HCT116 (cell line): ENCODE measurements at regions not wholly inside any gene's neighbourhood (a gene's known extent, or its start where the extent isn't known, plus 50 kb on each side); places are given as distances from the start of the nearest gene placed in this dataset.

ENCODE experiments used
- ATAC-seq: fragments of 200-7000 bp; cut with Tn5 transposase; 2 replicates; pipeline ENCODE4 v1.9.1; 2020; ENCODE audit warnings: mild to moderate bottlenecking, moderate library complexity
- BruUV-seq: library from RNA; stranded (reverse); fragments of 400-500 nt; replicated peaks from 2 replicates; lab custom pipeline; 2021; lab: Mats Ljungman, UMichigan
- CTCF ChIA-PET: fragments of 300-600 bp; sonication (Branson Sonifier 250); formaldehyde crosslinking; loops from one replicate; lab custom pipeline; 2021; ENCODE audit warnings: antibody characterized with exemption; lab: Charles Lee
- POLR2A ChIA-PET: fragments of 300-600, 350-600 bp; sonication (Branson Sonifier 250); formaldehyde crosslinking; loops from one replicate; lab custom pipeline; 2021; ENCODE audit warnings: antibody characterized with exemption; lab: Charles Lee
- RAD21 ChIA-PET, 2 experiments: fragments of 300-600 bp; sonication (Branson Sonifier 250); formaldehyde crosslinking; loops; one replicate each; lab custom pipeline; 2023; ENCODE audit warnings: low total read pairs in 2 of 2; ENCODE audit not compliant: uncharacterized antibody in 2 of 2, unreplicated experiment in 2 of 2, low non-redundant PET in 1 of 2; lab: Charles Lee
- DNase-seq: peaks from one replicate; pipeline ENCODE4 v3.0.0-alpha.2; 2010; ENCODE audit warnings: low read depth, low spot score
- H2AFZ ChIP-seq: fragments of 200-600 bp; shearing (Covaris generic), sonication (generic); 2 replicates; pipeline ENCODE4 v1.6.1; 2017; ENCODE audit warnings: low read depth, mixed run types, mixed read lengths, antibody characterized with exemption, low read length; ENCODE audit not compliant: poor library complexity, severe bottlenecking
- H3K27ac ChIP-seq: 2 replicates; pipeline ENCODE4 v1.5.1; 2012; ENCODE audit warnings: low read depth, low read length
- H3K27me3 ChIP-seq: fragments of 200-600 bp; sonication (generic); 2 replicates; pipeline ENCODE4 v1.6.1; 2016; ENCODE audit warnings: mixed run types, low read length, mixed read lengths; ENCODE audit not compliant: insufficient read depth
- H3K36me3 ChIP-seq, 2 experiments: fragments of 200-500 bp in 1 of 2; fragments of 200-600 bp in 1 of 2; sonication (Bioruptor generic) in 1 of 2; sonication (generic) in 1 of 2; 2 replicates each; pipeline versions ENCODE4 v1.5.1 to v1.6.1; 2014 to 2016; ENCODE audit warnings: low read length in 2 of 2, inconsistent platforms in 1 of 2, mixed read lengths in 1 of 2, mixed run types in 1 of 2; ENCODE audit not compliant: insufficient read depth in 2 of 2, control insufficient read depth in 1 of 2
- H3K4me1 ChIP-seq, 2 experiments: fragments of 200-600 bp in 1 of 2; sonication (generic) in 1 of 2; 2 replicates each; pipeline versions ENCODE4 v1.5.1 to v1.6.1; 2012 to 2017; ENCODE audit warnings: low read length in 2 of 2, inconsistent platforms in 1 of 2, mild to moderate bottlenecking in 1 of 2, mixed read lengths in 1 of 2, mixed run types in 1 of 2, moderate library complexity in 1 of 2; ENCODE audit not compliant: insufficient read depth in 2 of 2, control insufficient read depth in 1 of 2
- H3K4me2 ChIP-seq: fragments of 200-600 bp; sonication (generic); 2 replicates; pipeline ENCODE4 v1.6.1; 2017; ENCODE audit warnings: mixed run types, low read length, mixed read lengths
- H3K4me3 ChIP-seq, 2 experiments: fragments of 200-600 bp in 1 of 2; sonication (generic) in 1 of 2; replicated peaks in 1 of 2; 2 replicates each; pipeline ENCODE4 v1.5.1; 2011 to 2016; ENCODE audit warnings: low read length in 2 of 2, control low read depth in 1 of 2, low read depth in 1 of 2, mild to moderate bottlenecking in 1 of 2, mixed read lengths in 1 of 2, mixed run types in 1 of 2
- H3K79me2 ChIP-seq: fragments of 200-600 bp; sonication (generic); 2 replicates; pipeline ENCODE4 v1.6.1; 2017; ENCODE audit warnings: mild to moderate bottlenecking, mixed run types, low read length, moderate library complexity, mixed read lengths; ENCODE audit not compliant: insufficient read depth
- H3K9ac ChIP-seq: fragments of 200-600 bp; sonication (generic); 2 replicates; pipeline ENCODE4 v1.6.1; 2016; ENCODE audit warnings: low read length, mixed read lengths
- H3K9me2 ChIP-seq: fragments of 200-600 bp; sonication (generic), shearing (Covaris generic); 2 replicates; pipeline ENCODE4 v1.6.1; 2017; ENCODE audit warnings: mixed run types, mild to moderate bottlenecking, moderate library complexity; ENCODE audit not compliant: insufficient read depth
- H3K9me3 ChIP-seq, 2 experiments: fragments of 200-500 bp in 1 of 2; fragments of 200-600 bp in 1 of 2; sonication (Bioruptor generic) in 1 of 2; sonication (generic) in 1 of 2; 2 replicates each; pipeline ENCODE4 v1.6.1; 2014 to 2017; ENCODE audit warnings: low read length in 2 of 2, mixed read lengths in 2 of 2, inconsistent platforms in 1 of 2, low read depth in 1 of 2, mild to moderate bottlenecking in 1 of 2, mixed run types in 1 of 2, moderate library complexity in 1 of 2; ENCODE audit not compliant: control insufficient read depth in 1 of 2, insufficient read depth in 1 of 2
- H4K20me1 ChIP-seq: fragments of 200-600 bp; sonication (generic), shearing (Covaris generic); 2 replicates; pipeline ENCODE4 v1.6.1; 2017; ENCODE audit warnings: mixed run types, mild to moderate bottlenecking, moderate library complexity; ENCODE audit not compliant: insufficient read depth
- EGR1 ChIP-seq: IDR thresholded peaks from 2 replicates; pipeline ENCODE4 v1.6.1; 2012; ENCODE audit warnings: low read depth
- FOSL1 ChIP-seq: IDR thresholded peaks from 2 replicates; pipeline ENCODE4 v1.6.1; 2012; ENCODE audit warnings: low read depth
- JUND ChIP-seq: IDR thresholded peaks from 2 replicates; pipeline ENCODE4 v1.6.1; 2012
- RAD21 ChIP-seq: IDR thresholded peaks from 2 replicates; pipeline ENCODE4 v1.6.1; 2012; ENCODE audit warnings: low read depth, mild to moderate bottlenecking
- REST ChIP-seq: IDR thresholded peaks from 2 replicates; pipeline ENCODE4 v1.6.1; 2012; ENCODE audit warnings: low read depth
- SIN3A ChIP-seq: IDR thresholded peaks from 2 replicates; pipeline ENCODE4 v1.6.1; 2012; ENCODE audit warnings: low read depth
- YY1 ChIP-seq: IDR thresholded peaks from 2 replicates; pipeline ENCODE4 v1.6.1; 2011; ENCODE audit warnings: low read length, low read depth, moderate library complexity, mild to moderate bottlenecking; ENCODE audit not compliant: insufficient replicate concordance; ENCODE audit errors: extremely low read depth
- ZFX ChIP-seq: fragments of 450-650 bp; IDR thresholded peaks from 2 replicates; pipeline ENCODE4 v1.6.1; 2017
- intact Hi-C: fragments of 100-400 bp; cut with micrococcal nuclease; formaldehyde crosslinking; loops from 2 replicates; pipeline ENCODE4 v1.10.0; 2022

GRCh38 chr2:189268763-189269162, 89.2 kb upstream of the COL5A2 start:
- Histone ChIP-seq H3K27ac (no peak overlapping the region), H4K20me1 (no peaks in the 10 kb centered on the region)
- CTCF ChIA-PET, result no interaction called here
- TF ChIP-seq YY1 (no peak), ZFX (no peak)
- TF ChIP-seq, all 23 proteins: peak for 0
- DNase-seq (no peak), ATAC-seq (no peak)
- peaks cover 5% of the 10 kb centered on the region; the same call in 1 of the 2 replicates for H3K9me2 ChIP-seq
- POLR2A ChIA-PET, result no interaction called here
- intact Hi-C loops, result no loop called here
- no peaks in the 10 kb centered on the region for H3K79me2 ChIP-seq
- no peak overlapping the region for H2AFZ ChIP-seq
- no peaks in the 10 kb centered on the region for H3K4me1 ChIP-seq
- no peaks in the 10 kb centered on the region for H3K9me3 ChIP-seq
- H3K4me2 ChIP-seq, result no peak overlapping the region
- no peak overlapping the region for H3K9ac ChIP-seq
- RAD21 ChIA-PET, result no interaction called here
- H3K27me3 ChIP-seq, result no peaks in the 10 kb centered on the region
- no peaks in the 10 kb centered on the region for H3K36me3 ChIP-seq
- BruUV-seq, result no TSS peak
- no peak overlapping the region for H3K4me3 ChIP-seq

GRCh38 chr2:189273734-189274133, 94.2 kb upstream of the COL5A2 start:
- Histone ChIP-seq H3K9ac (no peak overlapping the region), H3K27ac (no peak overlapping the region), H3K9me2 (no peaks in the 10 kb centered on the region), H4K20me1 (no peaks in the 10 kb centered on the region), H3K27me3 (no peaks in the 10 kb centered on the region), H3K36me3 (no peaks in the 10 kb centered on the region), H3K9me3 (no peaks in the 10 kb centered on the region), H3K79me2 (no peaks in the 10 kb centered on the region), H3K4me2 (no peak overlapping the region), H2AFZ (no peak overlapping the region), H3K4me3 (no peak overlapping the region), H3K4me1 (no peaks in the 10 kb centered on the region)
- no peak for DNase-seq
- ChIA-PET CTCF (no interaction called here), POLR2A (no interaction called here), RAD21 (no interaction called here)
- ATAC-seq, result no peak
- intact Hi-C loops, result no loop called here
- BruUV-seq, result no TSS peak
- no peak for TF ChIP-seq SIN3A

GRCh38 chr2:189274361-189274760, 94.8 kb upstream of the COL5A2 start:
- Histone ChIP-seq H3K79me2 (no peaks in the 10 kb centered on the region), H3K4me2 (no peak overlapping the region), H2AFZ (no peak overlapping the region), H3K4me1 (no peaks in the 10 kb centered on the region), H3K36me3 (no peaks in the 10 kb centered on the region), H4K20me1 (no peaks in the 10 kb centered on the region), H3K27me3 (no peaks in the 10 kb centered on the region), H3K9me3 (no peaks in the 10 kb centered on the region), H3K4me3 (no peak overlapping the region), H3K27ac (no peak overlapping the region), H3K9me2 (no peaks in the 10 kb centered on the region), H3K9ac (no peak overlapping the region)
- TF ChIP-seq RAD21 (no peak), REST (no peak), JUND (no peak), FOSL1 (no peak), EGR1 (no peak)
- no TSS peak for BruUV-seq
- ChIA-PET RAD21 (no interaction called here), POLR2A (no interaction called here), CTCF (no interaction called here)
- ATAC-seq (no peak), DNase-seq (no peak)
- intact Hi-C loops, result no loop called here
